A549 (cell line): ENCODE measurements at regions not wholly inside any gene's neighbourhood (a gene's known extent, or its start where the extent isn't known, plus 50 kb on each side); places are given as distances from the start of the nearest gene placed in this dataset.

Experiments
- BHLHE40 ChIP-seq: IDR thresholded peaks from 2 replicates; pipeline ENCODE4 v1.6.1; 2012; ENCODE audit warnings: low read depth, low read length, inconsistent platforms
- HDAC2 ChIP-seq: fragments of 200-600 bp; sonication (generic); IDR thresholded peaks from 2 replicates; pipeline ENCODE4 v1.6.1; 2016
- HOXA7 ChIP-seq: fragments of 250-450 bp; sonication (Bioruptor Pico); IDR thresholded peaks from 2 replicates; pipeline ENCODE4 v1.5.0; 2020; ENCODE audit warnings: mild to moderate bottlenecking, moderate library complexity
- TF ChIP-seq, protein P1 (sequence below): fragments of >200 bp; sonication (Bioruptor Twin); formaldehyde crosslinking; IDR thresholded peaks from 3 replicates; pipeline ENCODE4 v1.5.1; 2016

GRCh38 chr11:95554911-95555310 is 234.7 kb downstream of the FAM76B start:
- no peak for TF ChIP-seq HDAC2
- no peak for TF ChIP-seq BHLHE40
- TF ChIP-seq, protein P1, sequence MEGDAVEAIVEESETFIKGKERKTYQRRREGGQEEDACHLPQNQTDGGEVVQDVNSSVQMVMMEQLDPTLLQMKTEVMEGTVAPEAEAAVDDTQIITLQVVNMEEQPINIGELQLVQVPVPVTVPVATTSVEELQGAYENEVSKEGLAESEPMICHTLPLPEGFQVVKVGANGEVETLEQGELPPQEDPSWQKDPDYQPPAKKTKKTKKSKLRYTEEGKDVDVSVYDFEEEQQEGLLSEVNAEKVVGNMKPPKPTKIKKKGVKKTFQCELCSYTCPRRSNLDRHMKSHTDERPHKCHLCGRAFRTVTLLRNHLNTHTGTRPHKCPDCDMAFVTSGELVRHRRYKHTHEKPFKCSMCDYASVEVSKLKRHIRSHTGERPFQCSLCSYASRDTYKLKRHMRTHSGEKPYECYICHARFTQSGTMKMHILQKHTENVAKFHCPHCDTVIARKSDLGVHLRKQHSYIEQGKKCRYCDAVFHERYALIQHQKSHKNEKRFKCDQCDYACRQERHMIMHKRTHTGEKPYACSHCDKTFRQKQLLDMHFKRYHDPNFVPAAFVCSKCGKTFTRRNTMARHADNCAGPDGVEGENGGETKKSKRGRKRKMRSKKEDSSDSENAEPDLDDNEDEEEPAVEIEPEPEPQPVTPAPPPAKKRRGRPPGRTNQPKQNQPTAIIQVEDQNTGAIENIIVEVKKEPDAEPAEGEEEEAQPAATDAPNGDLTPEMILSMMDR = no peak
- no peak for TF ChIP-seq HOXA7 (CRISPR knock-in tag)
